GM19023 (cell line): ENCODE measurements at regions not wholly inside any gene's neighbourhood (a gene's known extent, or its start where the extent isn't known, plus 50 kb on each side); places are given as distances from the start of the nearest gene placed in this dataset.

ENCODE experiments used
- ATAC-seq: cut with Tn5 transposase; IDR thresholded peaks from one replicate; pipeline ENCODE4 v1.9.1; 2021; ENCODE audit warnings: mild to moderate bottlenecking, moderate library complexity; ENCODE audit not compliant: unreplicated experiment

DNA sequence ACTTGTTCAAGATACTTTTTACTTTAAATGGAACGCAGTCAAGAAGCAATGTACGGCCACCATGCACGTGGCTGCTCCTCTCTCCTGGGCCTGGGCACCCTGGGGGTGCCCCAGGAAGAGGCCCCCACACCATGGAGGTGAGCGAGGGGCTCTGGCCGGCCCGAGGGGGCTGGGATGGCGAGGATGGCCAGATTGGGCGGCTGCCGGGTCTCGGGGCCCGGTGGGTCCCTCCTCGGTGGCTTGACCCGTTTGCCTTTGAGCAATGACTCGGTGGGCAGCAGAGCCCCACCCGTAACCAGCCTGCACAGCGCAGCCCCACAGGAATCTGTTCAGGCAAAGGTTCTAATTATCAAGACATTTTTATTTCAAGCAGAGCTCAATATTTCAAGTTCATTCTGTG, 167.4 kb downstream of the BRD1 start:
- no peak for ATAC-seq

- no peak for ATAC-seq
Measured at GRCh38 chr22:49659924-49660315, 167.8 kb downstream of the BRD1 start.

DNA sequence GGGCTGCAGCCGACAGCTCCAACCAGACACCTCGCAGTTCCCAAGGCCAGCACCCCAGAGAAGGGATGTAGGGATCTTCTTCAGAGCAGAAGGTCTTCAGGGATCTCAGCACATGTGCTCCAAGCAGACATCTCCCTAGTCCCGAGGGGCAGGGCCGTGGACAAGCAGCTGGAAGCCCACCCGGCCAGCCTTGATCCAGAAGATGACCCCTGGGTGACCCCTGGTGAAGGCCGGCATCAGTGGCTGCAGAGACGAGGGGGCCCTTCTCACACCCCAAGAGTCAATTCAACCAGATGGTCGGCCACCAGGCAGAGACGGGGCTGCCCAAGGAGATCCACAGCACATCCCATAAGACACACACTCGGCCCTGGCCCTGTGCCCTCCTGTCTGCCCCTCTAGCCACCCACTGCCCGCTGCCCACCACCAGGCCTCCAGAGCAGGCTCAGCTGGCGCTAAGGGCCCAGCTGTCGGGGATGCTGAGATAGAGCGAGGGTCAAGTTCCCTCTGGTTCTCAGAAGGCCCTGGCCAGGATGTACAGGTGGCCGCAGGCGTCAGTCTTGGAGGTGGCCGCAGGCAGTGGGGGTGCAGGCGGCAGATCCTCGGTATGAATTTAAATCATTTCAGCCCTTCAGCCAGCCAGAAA, 168.3 kb downstream of the BRD1 start:
- ATAC-seq, result no peak

- ATAC-seq, result no peak
Measured at GRCh38 chr22:49658902-49659280, 168.8 kb downstream of the BRD1 start.

DNA sequence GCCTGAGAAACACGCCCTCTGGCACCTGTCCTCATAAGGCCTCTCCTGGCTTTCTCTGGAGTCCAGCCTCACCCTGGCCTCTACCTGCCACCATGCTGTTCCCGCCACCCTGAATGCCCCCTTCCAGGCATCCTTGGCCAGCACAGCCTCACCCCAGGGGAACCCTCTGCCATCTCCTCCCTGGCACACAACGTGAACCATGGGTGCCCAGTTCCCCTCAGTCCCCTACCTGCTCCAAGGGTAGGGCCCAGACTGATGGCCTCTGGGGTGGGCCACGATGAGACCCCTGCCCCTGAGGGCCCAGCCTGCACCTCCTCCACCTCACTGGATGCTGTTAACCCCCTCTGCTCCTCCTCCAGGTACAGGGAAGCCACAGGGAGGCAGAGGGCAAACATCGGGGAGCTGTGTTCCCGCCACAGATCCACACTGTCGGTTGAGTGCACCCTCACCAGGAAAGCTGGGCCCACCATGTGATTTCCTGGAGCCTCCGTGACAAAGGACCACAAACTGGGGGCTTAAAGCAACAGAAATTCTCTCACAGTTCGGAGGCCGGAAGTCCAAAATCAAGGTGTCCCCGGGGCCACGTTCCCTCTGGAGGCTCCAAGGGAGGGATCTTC, 169.6 kb downstream of the BRD1 start:
- no peak for ATAC-seq

DNA sequence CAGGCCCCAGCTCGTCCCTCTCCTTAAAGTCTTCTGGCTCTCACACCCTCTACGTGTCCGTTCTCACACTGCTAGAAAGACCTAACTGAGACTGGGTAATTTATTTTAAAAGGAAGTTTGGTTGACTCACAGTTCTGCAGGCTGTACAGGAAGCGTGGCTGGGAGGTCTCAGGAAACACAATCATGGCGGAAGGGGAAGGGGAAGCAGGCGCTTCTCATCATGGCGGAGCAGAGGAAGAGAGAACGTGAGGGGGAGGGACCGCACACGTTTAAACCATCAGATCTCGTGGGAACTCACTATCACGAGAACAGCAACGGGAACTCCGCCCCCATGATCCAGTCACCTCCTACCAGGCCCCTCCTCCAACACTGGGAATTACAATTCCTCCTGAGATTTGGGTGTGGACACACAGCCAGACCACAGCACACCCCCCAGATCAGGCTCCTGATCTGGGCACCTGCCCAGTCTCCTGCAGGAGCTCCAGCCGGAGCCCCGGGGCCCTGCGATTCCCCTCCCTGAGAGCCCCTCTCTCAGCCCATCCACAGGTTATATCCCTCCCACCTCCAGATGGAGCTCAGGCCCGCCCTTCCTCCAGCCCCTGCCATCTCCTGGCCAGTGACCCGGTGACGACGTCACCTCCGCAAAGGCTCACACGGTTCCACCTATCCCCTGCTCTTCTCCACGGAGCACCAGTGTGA, 170.2 kb downstream of the BRD1 start:
- peak; percentile 47 for ATAC-seq

DNA sequence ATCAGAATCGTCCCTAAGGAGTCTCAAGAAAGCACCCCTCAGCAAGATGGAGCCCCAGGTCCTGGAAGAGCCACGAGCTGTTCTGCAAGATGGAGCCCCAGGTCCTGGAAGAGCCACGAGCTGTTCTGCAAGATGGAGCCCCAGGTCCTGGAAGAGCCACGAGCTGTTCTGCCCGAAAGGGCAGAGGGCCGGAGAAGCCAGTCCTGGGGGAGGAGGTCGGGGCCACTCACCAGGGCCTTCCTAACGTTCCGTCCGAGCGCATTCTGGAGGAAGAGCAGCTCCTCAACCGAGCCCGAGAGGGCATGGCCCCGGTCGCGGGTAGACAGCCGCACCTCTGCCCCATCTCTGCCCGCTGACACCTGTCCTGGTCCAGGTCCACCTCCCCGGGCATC, 170.8 kb downstream of the BRD1 start:
- ATAC-seq, result peak; percentile 40

DNA sequence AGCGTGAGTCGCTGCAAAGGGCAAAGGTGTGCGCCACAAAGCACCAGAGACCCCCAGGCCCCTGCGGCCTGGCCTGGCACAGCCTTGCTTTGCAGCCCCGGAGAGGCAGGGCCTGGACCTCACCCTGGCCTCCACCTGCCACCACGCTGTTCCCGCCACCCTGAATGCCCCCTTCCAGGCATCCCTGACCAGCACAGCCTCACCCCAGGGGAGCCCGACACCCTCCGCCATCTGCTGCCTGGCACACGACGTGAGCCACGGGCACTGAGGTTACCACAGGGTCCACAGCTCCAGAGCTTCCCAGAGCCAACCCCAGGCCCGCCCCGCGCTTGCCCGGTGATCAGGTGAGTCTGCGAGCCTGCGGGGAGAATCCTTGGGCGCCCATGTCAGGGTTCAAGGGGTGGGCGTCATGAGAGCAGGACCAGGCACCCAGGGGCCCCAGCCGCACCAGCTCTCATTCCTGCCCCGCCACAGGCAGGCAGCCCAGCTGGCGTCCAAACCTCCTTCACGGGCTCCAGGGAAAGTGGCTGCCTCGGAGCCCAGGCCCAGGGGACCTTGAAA, 171.3 kb downstream of the BRD1 start:
- ATAC-seq, result no peak

GRCh38 chr22:49655168-49655812, 172.4 kb downstream of the BRD1 start:
- no peak for ATAC-seq

DNA sequence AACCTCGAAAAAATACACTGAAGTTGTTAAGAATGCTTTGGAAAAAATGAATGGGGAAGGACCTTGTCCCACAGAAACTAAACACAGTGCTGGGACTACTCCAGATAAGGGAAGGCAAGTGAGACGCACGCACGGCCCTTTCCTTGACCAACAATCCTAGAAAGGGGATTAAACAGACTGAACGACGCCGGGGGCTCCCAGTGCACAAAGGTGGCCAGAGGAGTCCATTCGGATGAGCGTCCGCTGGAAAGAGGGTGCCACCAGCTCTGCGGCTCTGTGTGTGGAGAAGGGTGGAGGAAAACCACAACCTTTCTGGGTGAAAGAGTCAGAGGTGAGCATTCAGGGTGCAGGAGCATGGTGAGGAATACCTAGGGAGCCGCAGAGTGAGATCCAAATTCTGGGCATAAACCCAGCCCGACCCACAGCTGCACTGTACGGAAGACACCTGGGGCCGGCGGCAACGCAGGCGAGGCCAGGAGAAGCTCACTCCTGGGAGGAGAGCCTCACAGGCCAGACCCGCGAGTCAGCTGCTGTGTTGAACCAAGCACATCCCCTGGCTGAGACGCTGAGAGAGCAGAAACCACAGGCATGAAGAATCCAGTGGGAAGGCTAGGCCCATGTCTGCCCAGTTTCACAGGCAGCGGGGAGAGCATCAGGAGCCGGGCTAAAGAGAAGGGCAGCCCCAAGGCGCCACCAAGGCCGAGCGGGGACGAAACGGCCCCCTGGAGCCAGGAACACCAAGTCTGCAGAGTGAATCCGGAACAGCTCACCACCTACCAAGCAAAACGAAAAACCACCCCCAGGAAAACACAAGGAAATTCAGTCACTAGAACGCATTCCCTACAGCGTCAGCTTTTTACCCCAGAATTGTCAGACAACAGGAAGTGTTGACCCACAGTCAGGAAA, 177.1 kb downstream of the BRD1 start:
- ATAC-seq, result no peak

GRCh38 chr22:49649166-49650068, 178.3 kb downstream of the BRD1 start:
- ATAC-seq, result no peak

DNA sequence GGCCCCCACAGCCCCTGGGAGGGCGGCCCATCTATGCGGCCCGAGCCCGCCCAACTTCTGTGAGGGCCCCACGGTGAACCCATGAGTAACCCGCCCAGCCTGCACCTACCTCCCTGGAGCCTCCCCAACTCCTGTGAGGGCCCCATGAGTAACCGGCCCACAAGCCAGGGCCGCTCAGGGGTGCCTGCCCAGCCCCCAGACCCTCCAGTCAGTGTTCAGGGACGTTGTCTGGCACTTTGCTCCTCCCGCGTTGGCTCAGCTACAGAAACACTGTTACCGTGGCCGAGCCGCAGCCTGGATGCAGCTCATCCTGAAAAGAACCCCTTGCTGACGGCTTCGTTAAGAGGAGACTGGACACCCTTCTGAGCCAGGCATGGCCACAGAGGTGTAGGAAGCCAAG, 179.6 kb downstream of the BRD1 start:
- no peak for ATAC-seq

GRCh38 chr22:49647627-49648026, 180.0 kb downstream of the BRD1 start:
- ATAC-seq, result no peak

DNA sequence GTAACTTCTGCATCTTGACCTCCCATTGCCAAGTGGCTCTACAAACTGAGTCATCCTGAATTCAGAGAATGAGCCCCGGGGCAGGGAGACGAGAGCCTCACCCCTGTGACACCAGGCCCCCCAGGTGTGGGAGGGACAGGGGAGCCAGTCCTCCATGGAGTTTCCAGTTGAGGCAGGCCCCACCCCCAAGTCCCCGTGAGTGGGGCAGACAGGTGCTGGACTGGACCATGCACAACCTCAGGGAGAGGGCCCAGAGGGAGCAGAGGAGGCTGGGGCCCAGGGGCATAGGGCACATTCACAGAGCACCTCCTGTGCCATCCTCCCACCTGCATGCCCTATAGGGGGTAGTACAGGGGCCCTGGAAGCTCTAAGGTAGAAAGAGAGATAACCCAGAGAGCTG, 180.8 kb downstream of the BRD1 start:
- no peak for ATAC-seq

DNA sequence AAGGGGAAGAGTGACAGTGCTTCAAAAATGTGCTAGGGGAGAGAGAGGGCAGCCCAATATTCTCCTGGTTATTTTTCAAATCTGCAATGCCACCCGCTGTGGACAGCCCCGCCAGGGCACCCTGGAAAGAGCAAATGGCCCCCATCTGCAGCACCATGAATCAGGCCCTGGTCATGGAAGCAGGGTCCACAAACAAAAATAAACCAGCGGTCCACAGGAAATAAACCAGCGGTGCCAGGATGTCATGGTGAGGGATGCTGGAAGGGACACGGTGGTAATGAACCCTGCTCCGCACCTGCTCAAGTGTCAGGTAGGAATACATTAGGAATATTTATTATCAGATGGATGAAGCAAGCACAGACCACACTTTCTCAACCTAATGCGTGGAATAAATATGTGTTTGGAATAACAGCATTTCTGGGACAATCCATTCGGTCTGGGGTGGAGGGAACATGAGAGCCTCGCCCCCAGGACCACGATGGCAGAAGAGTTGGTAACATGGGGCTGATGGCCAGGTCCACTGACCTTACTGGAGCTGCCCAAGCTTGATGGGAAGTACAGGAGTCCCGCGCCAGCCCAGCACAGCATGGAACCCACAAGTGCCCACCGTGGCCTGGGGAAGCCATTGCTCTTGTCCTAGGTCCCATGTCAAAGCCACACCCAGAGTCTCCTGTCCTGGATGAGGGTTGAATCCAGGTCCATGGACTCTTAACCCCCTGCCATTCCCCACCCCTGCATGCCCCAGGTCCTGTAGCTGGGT, 181.7 kb downstream of the BRD1 start:
- ATAC-seq, result no peak

GRCh38 chr22:49645257-49645656, 182.4 kb downstream of the BRD1 start:
- ATAC-seq, result no peak

- ATAC-seq, result no peak
Measured at GRCh38 chr22:49643998-49644397, 183.7 kb downstream of the BRD1 start.

GRCh38 chr22:49643466-49643865, 184.2 kb downstream of the BRD1 start:
- no peak for ATAC-seq

GRCh38 chr22:49642741-49643140, 184.9 kb downstream of the BRD1 start:
- ATAC-seq, result no peak
